NCI-H82 treated with DMSO at 0.1 percent for 48 hours (cell line): ENCODE measurements at regions not wholly inside any gene's neighbourhood (a gene's known extent, or its start where the extent isn't known, plus 50 kb on each side); places are given as distances from the start of the nearest gene placed in this dataset.
"Not testable (repeated sequence)": the region's sequence is repeated elsewhere in the genome, so short reads cannot be mapped to it uniquely, and the experiment has no call there.

Experiments used
- DNase-seq: peaks from one replicate; lab custom pipeline; 2025; ENCODE audit not compliant: unreplicated experiment; lab: John Stamatoyannopoulos, UW

GRCh38 chr7:79512261-79512660, 58.8 kb upstream of the MAGI2 start:
- no peak for DNase-seq

GRCh38 chr7:79511056-79511455, 57.6 kb upstream of the MAGI2 start:
- DNase-seq = not testable (repeated sequence)

DNA sequence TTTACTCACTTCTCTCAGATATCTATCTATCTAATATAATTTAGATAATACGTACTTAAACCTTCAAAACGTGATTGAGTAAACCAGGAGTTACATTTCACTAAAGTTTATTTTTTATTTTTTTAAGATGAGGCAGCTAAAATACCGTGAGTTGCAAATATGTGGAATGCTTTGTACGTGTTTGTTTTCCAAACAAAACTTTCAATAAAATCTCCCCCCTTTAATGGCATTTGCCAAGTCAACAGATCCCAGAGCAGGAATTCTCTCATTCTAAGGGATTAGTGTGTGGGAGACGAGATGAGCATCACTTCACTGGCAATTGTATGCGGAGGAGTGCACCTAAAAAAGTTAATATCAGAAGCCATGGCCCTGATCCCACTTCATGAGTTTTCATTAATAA, 53.7 kb upstream of the MAGI2 start:
- DNase-seq = no peak

DNA sequence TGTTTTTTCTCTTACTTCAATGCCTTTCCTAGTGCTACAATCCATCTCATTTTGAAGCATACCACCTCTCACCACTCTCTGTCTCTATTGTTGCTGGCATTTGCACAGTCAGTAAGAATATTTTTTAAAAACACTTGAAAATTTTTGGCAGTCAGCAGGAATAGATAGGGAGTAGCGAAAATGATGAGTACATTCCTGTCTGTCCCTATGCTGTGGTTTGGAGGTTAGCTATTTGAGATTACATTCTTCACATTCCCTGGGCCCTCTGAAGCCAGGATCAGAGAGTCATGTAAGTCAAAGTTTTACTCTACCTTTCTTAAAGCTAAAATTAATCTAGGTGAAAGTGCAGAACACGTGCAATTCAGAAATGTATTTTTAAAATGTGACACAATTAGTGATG, 53.0 kb upstream of the MAGI2 start:
- no peak for DNase-seq

DNA sequence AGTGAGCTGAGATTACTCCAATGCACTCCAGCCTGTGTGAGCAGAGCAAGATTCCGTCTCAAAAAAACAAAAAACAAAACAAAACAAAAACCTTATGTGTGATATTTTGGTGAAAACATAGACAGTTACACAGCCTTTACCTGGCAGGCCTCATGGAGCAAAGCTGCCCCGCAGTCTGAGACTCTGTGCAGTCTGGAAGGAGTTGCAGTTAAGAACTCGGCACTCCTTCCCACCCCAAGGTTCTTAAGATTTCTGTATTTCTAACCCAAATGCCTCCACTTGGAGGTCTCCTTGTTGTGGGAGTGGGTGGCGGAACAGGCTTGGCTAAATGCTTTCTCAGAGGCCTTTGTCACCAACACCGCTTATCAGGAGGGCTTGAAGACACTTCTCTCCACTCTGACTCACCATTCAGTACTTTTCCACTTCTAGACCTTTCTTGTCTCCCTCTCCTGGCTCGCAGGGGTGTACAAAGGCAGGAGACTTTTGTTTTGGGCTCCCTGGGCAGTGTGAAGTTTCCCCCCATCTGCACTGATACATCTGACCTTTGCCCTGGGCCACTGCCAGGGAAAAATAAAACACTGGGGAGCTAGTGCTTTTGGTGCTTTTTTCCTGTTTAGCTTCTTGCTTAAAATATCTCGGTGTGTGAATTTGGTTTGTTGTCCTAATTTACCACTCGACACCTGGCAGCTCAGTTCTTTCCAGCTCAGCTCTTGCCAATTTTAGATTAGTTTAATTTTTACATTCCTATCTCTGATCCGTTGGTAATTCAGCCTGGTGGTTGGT, 51.3 kb upstream of the MAGI2 start:
- no peak for DNase-seq
